DLD1 (cell line): ENCODE measurements at regions not wholly inside any gene's neighbourhood (a gene's known extent, or its start where the extent isn't known, plus 50 kb on each side); places are given as distances from the start of the nearest gene placed in this dataset.

ENCODE experiments used
- in situ Hi-C: cut with HindIII; loops from 2 replicates; pipeline ENCODE4 v1.10.0; 2017; ENCODE audit warnings: low sequenced_read_pairs

DNA sequence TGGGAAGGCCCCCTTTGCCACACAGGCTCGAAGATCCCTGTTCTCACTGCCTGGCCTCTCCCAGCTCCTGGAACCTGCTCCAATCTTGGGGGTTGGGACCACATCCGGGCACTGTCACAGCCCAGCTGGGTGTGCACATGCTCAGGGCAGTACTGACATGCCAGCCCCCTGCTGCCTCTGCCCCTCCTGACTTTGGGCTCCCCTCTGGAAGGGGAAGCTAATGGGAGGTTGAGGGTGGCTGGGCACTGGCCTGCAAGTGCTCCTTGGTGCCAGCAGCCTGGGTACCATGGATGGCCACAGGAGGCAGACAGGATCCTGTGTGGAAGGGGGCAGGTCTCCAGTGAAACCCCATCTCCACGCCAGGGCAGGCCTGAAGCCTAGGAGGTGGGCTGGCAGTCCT, 126.1 kb upstream of the NOL4 start:
- in situ Hi-C loops: no loop called here

DNA sequence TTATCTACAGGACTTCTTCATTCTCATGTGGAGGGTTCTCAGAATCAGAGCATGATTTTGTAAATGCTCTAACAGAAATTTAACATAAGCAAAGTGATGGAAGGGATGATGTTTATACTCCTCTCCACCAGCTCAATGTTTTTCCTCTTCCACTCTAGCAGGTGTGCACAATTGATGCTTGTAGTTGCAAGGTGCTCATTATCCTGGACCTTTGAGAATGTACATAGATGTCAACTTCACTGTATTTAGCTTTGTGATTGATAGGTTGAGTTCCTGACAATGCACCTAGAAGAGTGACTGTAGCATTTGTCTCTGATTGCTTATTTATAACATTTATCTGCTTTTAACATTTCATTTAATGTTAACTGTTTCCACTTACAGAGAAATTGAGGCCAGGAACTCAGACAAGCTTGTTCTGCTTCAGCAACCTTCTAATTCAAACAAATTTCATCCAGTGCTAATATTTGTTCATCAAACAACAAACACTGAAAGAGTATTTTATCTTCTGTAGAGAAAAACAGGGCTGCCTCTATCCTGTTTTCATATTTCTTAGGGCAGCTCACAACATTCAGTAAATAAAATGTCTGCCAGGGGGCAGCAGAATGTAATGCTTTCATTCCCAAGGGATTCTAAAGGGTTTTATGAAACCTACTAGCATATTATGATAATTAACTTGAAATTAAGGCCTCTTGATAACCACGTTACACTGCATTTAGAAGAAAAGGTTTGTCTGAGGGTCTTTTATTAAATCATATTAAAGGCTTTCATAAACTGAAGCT, 127.9 kb upstream of the NOL4 start:
- in situ Hi-C loops: no loop called here

- in situ Hi-C loops: no loop called here
These were observed 129.6 kb upstream of the NOL4 start for GRCh38 chr18:34354351-34354750.

DNA sequence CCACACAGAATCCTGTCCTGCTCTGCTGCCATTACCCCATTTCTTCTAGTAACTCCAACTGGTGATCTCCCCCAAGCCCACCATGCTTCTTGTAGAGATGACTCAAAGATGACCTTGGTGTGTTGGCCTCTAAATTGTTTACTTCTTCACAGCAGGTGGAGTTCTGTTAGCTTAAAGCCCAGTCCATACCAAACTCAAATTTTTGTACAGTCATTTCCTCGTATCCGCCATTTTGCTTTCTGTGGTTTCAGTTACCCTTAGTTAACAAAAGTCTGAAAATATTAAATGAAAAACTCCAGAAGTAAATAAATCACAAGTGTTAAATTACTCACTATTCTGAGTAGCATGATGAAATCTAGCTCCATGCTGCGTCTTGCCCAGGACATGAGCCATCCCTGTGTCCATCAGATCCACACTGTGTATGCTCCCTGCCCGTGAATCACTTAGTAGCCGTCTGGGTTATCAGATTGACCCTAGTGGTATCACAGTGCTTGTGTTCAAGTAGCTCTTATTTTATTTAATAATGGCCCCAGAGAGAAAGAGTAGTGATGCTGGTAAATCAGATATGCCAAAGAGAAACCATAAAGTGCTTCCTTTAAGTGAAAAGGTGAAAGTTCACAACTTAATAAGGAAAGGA, 133.3 kb upstream of the NOL4 start:
- in situ Hi-C loops: no loop called here

DNA sequence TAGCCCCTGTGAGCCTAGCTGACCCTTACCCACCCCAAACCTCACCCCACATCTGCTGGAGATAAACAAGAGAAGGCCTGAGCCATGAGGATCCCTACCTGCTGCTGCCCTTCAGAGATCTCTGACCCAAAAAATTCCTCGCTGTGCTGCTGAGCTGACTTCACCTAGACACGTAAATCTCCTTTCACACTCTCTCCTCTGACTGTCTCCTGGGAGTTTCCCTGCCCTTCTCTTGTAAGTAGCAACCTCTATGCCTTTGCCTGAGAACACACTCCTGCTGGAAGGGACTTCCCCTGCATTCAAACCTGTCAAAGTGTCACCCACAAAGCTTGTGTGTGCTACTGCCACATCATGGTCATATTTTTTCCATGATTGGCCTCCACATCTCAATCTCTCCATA, 134.2 kb upstream of the NOL4 start:
- in situ Hi-C loops: no loop called here

DNA sequence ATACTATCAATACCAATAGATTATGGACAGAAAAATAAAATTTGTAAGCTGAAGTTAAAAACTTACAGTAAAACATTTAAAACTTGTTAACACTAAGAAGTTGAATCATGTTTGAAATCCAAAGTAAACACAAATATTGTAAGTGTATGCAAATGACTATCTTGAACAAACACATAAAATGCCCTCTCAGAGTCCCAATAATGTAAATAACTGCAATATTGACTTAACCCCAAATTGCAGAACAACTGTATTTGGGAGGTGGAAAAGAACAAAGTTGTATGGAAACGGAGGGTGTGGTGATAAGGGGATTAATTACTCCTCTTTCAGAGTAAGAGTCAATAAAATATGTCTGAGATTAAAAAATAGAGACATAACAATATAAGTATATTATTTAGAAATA, 140.0 kb upstream of the NOL4 start:
- in situ Hi-C loops: no loop called here

DNA sequence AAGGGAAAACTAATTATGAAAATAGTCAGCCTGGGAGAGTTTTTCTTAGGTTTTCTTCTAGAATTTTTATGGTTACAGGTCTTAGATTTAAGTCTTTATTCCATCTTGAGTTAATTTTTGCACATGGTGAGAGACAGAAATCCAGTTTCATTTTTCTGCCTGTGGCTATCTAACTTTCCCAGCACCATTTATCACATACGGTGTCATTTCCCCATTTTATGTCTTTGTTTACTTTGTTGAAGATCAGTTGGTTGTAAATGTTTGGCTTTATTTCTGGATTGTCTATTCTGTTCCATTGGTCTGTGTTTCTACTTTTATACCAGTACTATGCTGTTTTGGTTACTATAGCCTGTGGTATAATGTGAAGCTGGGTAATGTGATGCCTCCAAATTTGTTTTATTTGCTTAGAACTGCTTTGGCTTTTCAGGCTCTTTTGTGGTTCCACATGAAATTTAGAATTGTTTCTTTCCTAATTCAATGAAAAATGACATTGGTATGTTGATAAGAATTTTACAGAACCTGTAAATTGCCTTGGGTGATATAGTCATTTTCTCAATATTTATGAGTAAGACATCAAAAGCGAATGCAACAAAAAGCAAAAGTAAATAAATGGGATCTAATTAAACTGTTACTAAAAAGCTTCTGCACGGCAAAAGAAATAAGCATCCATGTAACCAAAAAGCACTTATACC, 146.1 kb upstream of the NOL4 start:
- in situ Hi-C loops: no loop called here

DNA sequence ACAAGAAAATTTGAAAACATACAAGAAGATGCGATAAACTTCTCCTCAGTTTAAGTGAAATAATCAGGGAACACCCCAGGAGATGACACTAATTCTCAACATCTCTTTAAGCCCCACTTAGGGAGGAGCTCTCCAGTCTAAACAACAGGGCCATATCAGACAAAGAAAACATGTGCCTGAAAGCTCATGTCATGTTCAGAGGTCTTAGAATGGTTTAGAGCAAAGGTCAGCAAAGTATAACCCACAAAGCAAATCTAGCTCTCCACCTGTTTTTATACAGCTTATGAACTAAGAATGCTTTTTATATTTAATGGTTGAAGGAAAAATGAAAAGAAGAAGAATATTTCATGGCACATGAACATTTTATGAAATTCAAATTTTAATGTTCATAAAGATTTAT, 155.6 kb upstream of the NOL4 start:
- in situ Hi-C loops: no loop called here

DNA sequence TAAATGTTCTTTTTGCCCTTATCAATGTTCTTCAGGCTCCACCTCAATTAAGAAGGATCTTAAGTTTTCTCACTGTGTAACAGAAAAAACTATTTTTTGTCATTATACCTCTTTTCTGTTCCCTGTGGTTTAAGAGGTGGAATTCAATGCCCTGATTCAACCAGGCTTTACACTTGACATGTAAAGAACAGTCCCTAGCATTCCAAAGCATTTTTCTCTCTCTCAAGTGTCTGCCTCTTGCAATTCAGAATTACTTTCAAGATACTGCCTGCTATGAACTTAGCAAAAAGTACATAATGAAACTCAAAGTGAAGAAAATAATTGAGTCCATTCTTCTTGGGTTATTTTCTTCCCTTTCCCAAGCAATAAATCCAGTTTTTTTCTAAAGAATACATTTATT, 160.6 kb upstream of the NOL4 start:
- in situ Hi-C loops: no loop called here

GRCh38 chr18:34386803-34387202, 162.1 kb upstream of the NOL4 start:
- in situ Hi-C loops: no loop called here

- in situ Hi-C loops: no loop called here
These were observed 172.7 kb upstream of the NOL4 start for GRCh38 chr18:34397286-34397896.

- in situ Hi-C loops: loop anchor here (10.0 kb wide), 1 partner anchor 115 kb away; no protein-coding TSS in a partner anchor
These were observed 175.2 kb upstream of the NOL4 start for GRCh38 chr18:34399892-34400291.

GRCh38 chr18:34400834-34401233, 176.1 kb upstream of the NOL4 start:
- in situ Hi-C loops: loop anchor here (10.0 kb wide), 1 partner anchor 114 kb away; no protein-coding TSS in a partner anchor

DNA sequence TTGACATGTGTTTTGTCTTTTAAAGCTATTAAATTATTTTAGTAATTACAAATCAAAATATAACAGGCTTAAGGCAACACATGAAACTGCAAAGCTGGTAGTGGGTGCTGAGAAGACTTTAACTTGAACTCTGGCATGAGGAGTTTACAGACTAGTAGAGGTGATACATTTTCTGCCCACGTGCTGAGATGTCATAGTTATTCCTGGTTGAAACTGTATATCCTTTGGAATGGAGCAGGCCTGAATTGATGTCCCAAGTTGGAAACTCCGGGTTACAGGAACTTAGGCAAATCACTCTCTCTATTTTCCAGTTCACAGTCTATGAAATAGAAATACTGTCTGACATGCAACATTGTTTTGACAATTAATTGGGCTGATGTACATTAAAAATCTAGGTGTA, 177.1 kb upstream of the NOL4 start:
- in situ Hi-C loops: loop anchor here (10.0 kb wide), 1 partner anchor 113 kb away; no protein-coding TSS in a partner anchor

DNA sequence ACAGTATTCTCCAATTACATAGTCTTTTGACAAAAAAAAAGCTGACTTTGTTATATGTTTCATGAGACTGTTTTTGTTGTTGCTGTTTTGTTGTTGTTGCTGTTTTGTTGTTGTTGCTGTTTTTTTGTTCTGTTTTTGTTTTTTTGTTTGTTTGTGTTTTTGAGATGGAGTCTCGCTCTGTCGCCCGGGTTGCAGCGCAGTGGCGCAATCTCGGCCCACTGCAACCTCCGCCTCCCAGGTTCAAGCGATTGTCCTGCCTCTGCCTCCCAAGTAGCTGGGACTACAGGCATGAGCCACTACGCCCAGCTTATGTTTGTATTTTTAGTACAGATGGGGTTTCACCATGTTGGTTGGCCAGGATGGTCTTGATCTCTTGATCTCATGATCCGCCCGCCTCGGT, 182.8 kb upstream of the NOL4 start:
- in situ Hi-C loops: loop anchor here (10.0 kb wide), 1 partner anchor 107 kb away; no protein-coding TSS in a partner anchor

DNA sequence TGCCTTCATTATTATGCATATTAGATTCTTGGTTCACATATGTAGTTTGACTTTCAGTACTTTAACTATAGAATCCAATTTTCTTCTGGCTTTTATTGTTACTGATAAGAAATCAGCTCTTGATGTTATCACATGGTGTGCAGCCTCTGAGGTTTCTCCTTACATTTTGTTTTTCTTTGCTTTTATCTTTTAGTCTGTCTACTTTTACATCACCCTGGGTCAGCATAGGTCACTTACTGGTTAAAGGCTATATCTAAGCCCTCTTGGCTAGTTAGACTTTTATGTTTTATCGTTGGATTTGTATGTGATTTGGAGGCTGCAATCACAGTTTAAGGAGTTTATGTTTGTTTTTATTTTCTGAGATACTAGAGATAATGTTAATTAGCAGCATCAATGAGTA, 187.2 kb upstream of the NOL4 start:
- in situ Hi-C loops: no loop called here

GRCh38 chr18:34431042-34431441, 206.3 kb upstream of the NOL4 start:
- in situ Hi-C loops: no loop called here

GRCh38 chr18:34444622-34445021, 219.9 kb upstream of the NOL4 start:
- in situ Hi-C loops: no loop called here

- in situ Hi-C loops: no loop called here
These were observed 223.9 kb upstream of the NOL4 start for GRCh38 chr18:34448662-34449061.

- in situ Hi-C loops: no loop called here
These were observed 233.0 kb upstream of the NOL4 start for GRCh38 chr18:34457761-34458160.

DNA sequence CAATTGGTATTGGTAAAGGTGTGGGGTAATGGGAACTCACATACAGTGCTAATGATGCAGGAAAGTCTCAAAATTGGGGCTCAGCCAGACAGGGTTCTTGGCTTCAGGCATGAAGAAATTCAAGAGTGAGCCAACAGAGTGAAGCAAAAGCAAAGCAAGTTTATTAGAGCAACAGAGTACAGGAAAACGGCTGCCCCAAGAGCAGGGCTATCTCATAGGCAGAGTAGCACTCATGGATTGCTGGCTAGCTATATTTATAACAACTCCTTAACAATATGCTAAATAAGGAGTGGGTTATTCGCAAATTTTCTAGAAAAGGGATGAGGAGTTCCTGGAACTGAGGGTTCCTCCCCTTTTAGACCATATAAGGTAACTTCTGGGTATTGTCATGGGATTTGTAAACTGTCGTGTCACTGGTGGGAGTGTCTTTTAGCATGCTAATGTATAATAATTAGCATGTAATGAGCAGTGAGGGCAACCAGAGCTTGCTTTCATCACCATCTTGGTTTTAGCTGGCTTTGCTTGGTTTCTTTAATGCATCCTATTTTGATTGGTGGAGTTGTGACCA, 233.8 kb upstream of the NOL4 start:
- in situ Hi-C loops: no loop called here
